ENCODE measurements at regions not wholly inside any gene's neighbourhood (a gene's known extent, or its start where the extent isn't known, plus 50 kb on each side); places are given as distances from the start of the nearest gene placed in this dataset.

DNA sequence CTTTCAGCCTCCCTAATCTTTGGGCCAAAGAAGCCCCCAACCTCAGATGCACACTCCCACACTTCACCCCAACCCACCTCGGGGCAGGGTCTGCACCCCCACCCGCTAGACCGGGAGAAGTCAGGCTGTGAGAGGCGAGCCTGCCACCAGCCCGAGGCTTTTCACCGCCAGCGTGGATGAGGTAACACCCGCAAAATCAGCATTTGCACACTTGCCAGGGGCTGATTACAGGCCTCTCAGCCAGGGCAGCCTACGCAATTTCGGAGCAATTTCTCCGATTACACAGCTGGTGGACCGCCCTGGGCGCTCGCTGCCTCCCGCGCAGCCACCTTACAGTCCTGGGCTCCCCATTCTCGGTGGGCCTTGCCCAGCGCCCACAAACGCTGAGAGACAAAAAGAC lies 68.5 kb downstream of the FOXD1 start:
- dilution Hi-C loops (cut with HindIII; ENCODE audit: low sequenced_read_pairs, unreplicated experiment), result no loop called here
- Histone ChIP-seq H3K27ac (ENCODE audit: insufficient read depth, low read length) (no peak overlapping the region), H3K23ac (ENCODE audit: low read depth, low read length) (no peak overlapping the region), H3K14ac (replicated peaks; ENCODE audit: low read depth, low read length) (no peak overlapping the region), H2AK9ac (replicated peaks; ENCODE audit: low read depth, low read length, poor library complexity) (no peak overlapping the region), H2AFZ (replicated peaks; ENCODE audit: low read length, poor library complexity) (no peak overlapping the region), H2BK15ac (ENCODE audit: low read depth, low read length) (no peak overlapping the region; the same call in 2 of the 3 replicates), H2BK20ac (ENCODE audit: low read depth, low read length) (no peak overlapping the region), H4K20me1 (ENCODE audit: insufficient read depth, low read length) (no peaks in the 10 kb centered on the region), H3K79me1 (ENCODE audit: low read depth in 1 of 2, low read length in 2 of 2) (peaks cover 3 to 13% of the 10 kb centered on the region in 2 experiments; a peak in 3 of 4 replicates), H2BK120ac (ENCODE audit: low read depth, low read length) (no peak overlapping the region), H4K5ac (ENCODE audit: low read depth, low read length) (no peak overlapping the region), H3K56ac (ENCODE audit: extremely low read depth, insufficient read depth, low read length) (no peak overlapping the region), H3K9ac (ENCODE audit: low read depth, low read length) (no peak overlapping the region), H4K8ac (ENCODE audit: low read depth in 2 of 2, low read length in 2 of 2) (no peak overlapping the region), H3K4me2 (ENCODE audit: low read depth, low read length) (no peak overlapping the region), H3K9me3 (ENCODE audit: control insufficient read depth, insufficient read depth, low read length) (peaks cover 9% of the 10 kb centered on the region), H2AK5ac (ENCODE audit: low read depth, low read length) (no peak overlapping the region), H3K36me3 (ENCODE audit: control insufficient read depth, insufficient read depth, low read length) (no peaks in the 10 kb centered on the region), H2BK5ac (ENCODE audit: low read depth, low read length, poor library complexity, severe bottlenecking) (no peak overlapping the region), H3K4me3 (ENCODE audit: insufficient read depth, low read depth, low read length) (no peak overlapping the region), H4K91ac (ENCODE audit: insufficient read depth, low read depth, low read length) (no peak overlapping the region), H3K4ac (ENCODE audit: low read depth, low read length) (no peak overlapping the region), H3K18ac (ENCODE audit: low read depth, low read length) (no peak overlapping the region), H3K27me3 (ENCODE audit: control insufficient read depth, insufficient read depth, low read length) (no peaks in the 10 kb centered on the region), H3K9me1 (ENCODE audit: insufficient read depth, low read length) (peaks cover 10% of the 10 kb centered on the region), H3K4me1 (ENCODE audit: control insufficient read depth, insufficient read depth, low read length) (peaks cover 12% of the 10 kb centered on the region)
- in situ Hi-C loops (cut with MboI; ENCODE audit: low sequenced_read_pairs), result no loop called here
- ATAC-seq (ENCODE audit: low read depth) (no peak), DNase-seq (no peak)
- ChIA-PET POLR2A (ENCODE audit: unreplicated experiment) (no interaction called here), CTCF (no interaction called here)
- WGBS, 2 experiments (ENCODE audit: extremely low coverage in 2 of 2, insufficient read length in 1 of 2), result 90% methylated on average over 11 of the region's 19 CpGs; no CpG with 5 or more reads in 1 of the 2 experiments
- no peak for TF ChIP-seq MXI1 (IDR thresholded peaks at IDR 0.05; ENCODE audit: borderline replicate concordance, low read depth, low read length)
- no peak for TF ChIP-seq SMC3 (IDR thresholded peaks at IDR 0.05; ENCODE audit: low read depth, low read length)
- TF ChIP-seq POLR2A (IDR thresholded peaks at IDR 0.05; ENCODE audit: low read depth, low read length), result no peak
- TF ChIP-seq CEBPB (IDR thresholded peaks at IDR 0.05; ENCODE audit: low read depth, low read length), result no peak
- TF ChIP-seq, protein P1, sequence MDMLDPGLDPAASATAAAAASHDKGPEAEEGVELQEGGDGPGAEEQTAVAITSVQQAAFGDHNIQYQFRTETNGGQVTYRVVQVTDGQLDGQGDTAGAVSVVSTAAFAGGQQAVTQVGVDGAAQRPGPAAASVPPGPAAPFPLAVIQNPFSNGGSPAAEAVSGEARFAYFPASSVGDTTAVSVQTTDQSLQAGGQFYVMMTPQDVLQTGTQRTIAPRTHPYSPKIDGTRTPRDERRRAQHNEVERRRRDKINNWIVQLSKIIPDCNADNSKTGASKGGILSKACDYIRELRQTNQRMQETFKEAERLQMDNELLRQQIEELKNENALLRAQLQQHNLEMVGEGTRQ (IDR thresholded peaks at IDR 0.05; ENCODE audit: low read depth, low read length), result no peak
- no peak for TF ChIP-seq BHLHE40 (IDR thresholded peaks at IDR 0.05; ENCODE audit: low read depth, low read length)
- TF ChIP-seq, protein P2, sequence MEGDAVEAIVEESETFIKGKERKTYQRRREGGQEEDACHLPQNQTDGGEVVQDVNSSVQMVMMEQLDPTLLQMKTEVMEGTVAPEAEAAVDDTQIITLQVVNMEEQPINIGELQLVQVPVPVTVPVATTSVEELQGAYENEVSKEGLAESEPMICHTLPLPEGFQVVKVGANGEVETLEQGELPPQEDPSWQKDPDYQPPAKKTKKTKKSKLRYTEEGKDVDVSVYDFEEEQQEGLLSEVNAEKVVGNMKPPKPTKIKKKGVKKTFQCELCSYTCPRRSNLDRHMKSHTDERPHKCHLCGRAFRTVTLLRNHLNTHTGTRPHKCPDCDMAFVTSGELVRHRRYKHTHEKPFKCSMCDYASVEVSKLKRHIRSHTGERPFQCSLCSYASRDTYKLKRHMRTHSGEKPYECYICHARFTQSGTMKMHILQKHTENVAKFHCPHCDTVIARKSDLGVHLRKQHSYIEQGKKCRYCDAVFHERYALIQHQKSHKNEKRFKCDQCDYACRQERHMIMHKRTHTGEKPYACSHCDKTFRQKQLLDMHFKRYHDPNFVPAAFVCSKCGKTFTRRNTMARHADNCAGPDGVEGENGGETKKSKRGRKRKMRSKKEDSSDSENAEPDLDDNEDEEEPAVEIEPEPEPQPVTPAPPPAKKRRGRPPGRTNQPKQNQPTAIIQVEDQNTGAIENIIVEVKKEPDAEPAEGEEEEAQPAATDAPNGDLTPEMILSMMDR (conservative IDR thresholded peaks at IDR 0.05; ENCODE audit: low read depth, low read length), result no peak
- TF ChIP-seq FOS (IDR thresholded peaks at IDR 0.05; ENCODE audit: low read depth, low read length), result no peak
- no peak for TF ChIP-seq NFE2L2 (IDR thresholded peaks at IDR 0.05; ENCODE audit: low read depth, low read length)
- no peak for TF ChIP-seq RAD21 (IDR thresholded peaks at IDR 0.05; ENCODE audit: low read length)
- TF ChIP-seq, protein P3, sequence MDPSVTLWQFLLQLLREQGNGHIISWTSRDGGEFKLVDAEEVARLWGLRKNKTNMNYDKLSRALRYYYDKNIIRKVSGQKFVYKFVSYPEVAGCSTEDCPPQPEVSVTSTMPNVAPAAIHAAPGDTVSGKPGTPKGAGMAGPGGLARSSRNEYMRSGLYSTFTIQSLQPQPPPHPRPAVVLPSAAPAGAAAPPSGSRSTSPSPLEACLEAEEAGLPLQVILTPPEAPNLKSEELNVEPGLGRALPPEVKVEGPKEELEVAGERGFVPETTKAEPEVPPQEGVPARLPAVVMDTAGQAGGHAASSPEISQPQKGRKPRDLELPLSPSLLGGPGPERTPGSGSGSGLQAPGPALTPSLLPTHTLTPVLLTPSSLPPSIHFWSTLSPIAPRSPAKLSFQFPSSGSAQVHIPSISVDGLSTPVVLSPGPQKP (IDR thresholded peaks at IDR 0.05; ENCODE audit: borderline replicate concordance, low read depth, low read length), result no peak
- TF ChIP-seq MAFK (IDR thresholded peaks at IDR 0.05; ENCODE audit: low read depth, low read length), result no peak
- intact Hi-C loops (cut with micrococcal nuclease), result no loop called here
- BruUV-seq (replicated peaks), result no TSS peak

Data from IMR-90 (cell line).